Vagina (tissue), 2 donors: ENCODE measurements at regions not wholly inside any gene's neighbourhood (a gene's known extent, or its start where the extent isn't known, plus 50 kb on each side); places are given as distances from the start of the nearest gene placed in this dataset.

Experiments used
- POLR2A ChIP-seq, 2 donors: fragments of 450-650 bp; IDR thresholded peaks; one replicate each; pipeline ENCODE4 v1.6.1; 2017; ENCODE audit warnings: antibody characterized with exemption in 2 of 2, mild to moderate bottlenecking in 2 of 2, moderate library complexity in 2 of 2
- TF ChIP-seq, protein P1 (sequence below), 3 experiments: fragments of 450-650 bp in 2 of 3; fragments of 200-600 bp in 1 of 3; sonication (generic) in 1 of 3; IDR thresholded peaks; one replicate each; pipeline ENCODE4 v1.5.1; 2017 to 2019; ENCODE audit warnings: antibody characterized with exemption in 3 of 3, mild to moderate bottlenecking in 2 of 3, moderate library complexity in 2 of 3

DNA sequence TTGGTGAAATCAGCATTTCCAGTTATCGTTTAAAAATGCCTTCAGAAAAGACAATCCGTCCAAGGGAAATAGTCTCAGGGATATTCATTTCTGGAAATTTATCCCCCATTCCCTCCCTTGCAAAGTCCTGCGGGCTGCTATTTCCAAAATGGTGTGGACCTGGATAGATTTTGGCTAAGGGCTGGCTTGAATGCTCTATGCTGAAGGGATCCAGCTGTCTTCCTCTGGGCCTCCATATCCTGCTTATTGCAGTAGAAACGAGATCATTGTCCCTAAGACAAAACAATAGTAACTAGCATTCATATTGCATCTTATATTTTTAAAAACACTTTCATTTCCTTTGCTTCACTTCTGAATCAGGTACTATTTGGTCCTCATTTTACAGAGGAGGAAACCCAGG, 129.9 kb downstream of the ANKRD60 start:
- TF ChIP-seq, protein P1, sequence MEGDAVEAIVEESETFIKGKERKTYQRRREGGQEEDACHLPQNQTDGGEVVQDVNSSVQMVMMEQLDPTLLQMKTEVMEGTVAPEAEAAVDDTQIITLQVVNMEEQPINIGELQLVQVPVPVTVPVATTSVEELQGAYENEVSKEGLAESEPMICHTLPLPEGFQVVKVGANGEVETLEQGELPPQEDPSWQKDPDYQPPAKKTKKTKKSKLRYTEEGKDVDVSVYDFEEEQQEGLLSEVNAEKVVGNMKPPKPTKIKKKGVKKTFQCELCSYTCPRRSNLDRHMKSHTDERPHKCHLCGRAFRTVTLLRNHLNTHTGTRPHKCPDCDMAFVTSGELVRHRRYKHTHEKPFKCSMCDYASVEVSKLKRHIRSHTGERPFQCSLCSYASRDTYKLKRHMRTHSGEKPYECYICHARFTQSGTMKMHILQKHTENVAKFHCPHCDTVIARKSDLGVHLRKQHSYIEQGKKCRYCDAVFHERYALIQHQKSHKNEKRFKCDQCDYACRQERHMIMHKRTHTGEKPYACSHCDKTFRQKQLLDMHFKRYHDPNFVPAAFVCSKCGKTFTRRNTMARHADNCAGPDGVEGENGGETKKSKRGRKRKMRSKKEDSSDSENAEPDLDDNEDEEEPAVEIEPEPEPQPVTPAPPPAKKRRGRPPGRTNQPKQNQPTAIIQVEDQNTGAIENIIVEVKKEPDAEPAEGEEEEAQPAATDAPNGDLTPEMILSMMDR (IDR thresholded peaks at IDR 0.05), result no peak
- no peak for TF ChIP-seq POLR2A (IDR thresholded peaks at IDR 0.05)
